ENCODE measurements at regions not wholly inside any gene's neighbourhood (a gene's known extent, or its start where the extent isn't known, plus 50 kb on each side); places are given as distances from the start of the nearest gene placed in this dataset.

DNA sequence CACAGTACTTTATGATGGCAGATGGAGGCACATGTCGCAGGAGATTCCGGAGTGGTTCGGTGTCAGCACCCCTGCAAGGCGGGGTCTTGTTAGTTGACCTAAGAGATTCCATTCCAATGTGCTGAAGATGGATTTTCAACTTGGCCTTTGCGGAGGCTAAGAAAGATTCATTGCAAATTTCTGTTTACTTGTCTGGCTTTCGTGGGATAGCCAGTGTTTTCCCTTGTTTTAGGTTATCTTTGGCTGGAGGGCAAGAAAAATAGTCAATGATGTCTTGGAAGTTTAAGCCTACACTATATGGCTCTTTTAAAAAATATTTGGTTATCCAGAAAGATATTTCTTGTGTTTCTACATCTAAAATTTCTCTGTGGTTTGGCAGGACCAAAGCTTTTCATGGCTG is 123.6 kb upstream of the PTCH1 start:
- no peak for DNase-seq (ENCODE audit: low read depth)
- TF ChIP-seq, protein P1, sequence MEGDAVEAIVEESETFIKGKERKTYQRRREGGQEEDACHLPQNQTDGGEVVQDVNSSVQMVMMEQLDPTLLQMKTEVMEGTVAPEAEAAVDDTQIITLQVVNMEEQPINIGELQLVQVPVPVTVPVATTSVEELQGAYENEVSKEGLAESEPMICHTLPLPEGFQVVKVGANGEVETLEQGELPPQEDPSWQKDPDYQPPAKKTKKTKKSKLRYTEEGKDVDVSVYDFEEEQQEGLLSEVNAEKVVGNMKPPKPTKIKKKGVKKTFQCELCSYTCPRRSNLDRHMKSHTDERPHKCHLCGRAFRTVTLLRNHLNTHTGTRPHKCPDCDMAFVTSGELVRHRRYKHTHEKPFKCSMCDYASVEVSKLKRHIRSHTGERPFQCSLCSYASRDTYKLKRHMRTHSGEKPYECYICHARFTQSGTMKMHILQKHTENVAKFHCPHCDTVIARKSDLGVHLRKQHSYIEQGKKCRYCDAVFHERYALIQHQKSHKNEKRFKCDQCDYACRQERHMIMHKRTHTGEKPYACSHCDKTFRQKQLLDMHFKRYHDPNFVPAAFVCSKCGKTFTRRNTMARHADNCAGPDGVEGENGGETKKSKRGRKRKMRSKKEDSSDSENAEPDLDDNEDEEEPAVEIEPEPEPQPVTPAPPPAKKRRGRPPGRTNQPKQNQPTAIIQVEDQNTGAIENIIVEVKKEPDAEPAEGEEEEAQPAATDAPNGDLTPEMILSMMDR (IDR thresholded peaks at IDR 0.05; ENCODE audit: control insufficient read depth, extremely low read depth, insufficient read depth), result no peak
- no peak overlapping the region for H3K4me3 ChIP-seq (ENCODE audit: low read depth, low read length)

DNA sequence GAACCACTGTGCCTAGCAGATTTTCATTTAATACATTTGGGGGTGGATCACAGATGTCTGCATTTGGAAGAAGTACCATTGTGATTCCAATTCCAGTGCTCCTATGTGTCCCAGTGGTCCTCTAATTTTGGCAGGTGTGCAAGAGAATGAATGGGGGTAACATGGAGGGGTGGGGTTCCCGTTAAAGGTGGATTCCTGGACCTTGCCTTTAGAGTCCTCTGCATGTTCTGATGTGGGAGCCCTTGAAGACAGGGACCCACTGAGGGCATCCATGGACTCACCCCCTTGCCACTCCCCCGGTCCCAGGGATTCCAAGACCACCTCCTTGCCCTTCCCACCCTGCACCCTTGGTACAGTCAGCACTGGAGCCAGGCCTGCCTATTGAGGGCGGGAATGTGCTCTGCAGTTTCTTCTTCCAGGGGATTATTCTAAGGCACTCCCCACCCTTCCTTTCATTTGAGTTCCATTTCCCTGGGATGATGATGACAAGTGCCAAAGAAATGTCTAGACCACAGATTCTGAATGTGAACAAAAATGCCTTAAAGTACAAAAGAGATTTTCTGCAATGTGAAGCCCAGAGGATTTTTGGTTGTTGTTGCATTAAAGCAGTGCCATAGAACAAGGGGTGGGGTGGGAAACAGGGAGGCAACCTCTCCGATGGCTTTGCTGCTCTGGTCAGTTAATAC is 119.4 kb upstream of the PTCH1 start:
- no peak overlapping the region for H3K4me3 ChIP-seq (ENCODE audit: low read depth, low read length)
- no peak for DNase-seq (ENCODE audit: low read depth)
- TF ChIP-seq, protein P1 (IDR thresholded peaks at IDR 0.05; ENCODE audit: control insufficient read depth, extremely low read depth, insufficient read depth), result no peak

DNA sequence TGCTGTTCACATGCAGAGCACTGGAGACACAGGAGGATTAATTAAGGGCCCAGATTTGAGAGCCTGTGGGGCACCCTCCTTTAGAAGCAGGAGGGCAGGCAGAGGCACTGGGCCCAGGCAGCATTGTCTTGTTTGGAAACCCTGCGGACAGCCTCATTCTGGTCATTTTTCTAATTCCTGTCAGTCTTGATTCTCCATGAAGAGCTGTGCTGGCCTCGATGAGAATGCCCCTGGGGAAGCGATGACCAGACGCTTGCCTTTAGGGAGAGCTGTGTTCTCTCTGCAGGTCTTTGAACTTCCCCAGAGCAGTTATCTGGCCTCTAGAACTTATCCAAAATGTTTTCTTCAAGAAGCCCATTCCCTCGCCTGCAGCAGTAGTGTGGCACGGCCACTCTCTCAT is 117.8 kb upstream of the PTCH1 start:
- no peak overlapping the region for H3K4me3 ChIP-seq (ENCODE audit: low read depth, low read length)
- TF ChIP-seq, protein P1 (IDR thresholded peaks at IDR 0.05; ENCODE audit: control insufficient read depth, extremely low read depth, insufficient read depth), result no peak
- no peak for DNase-seq (ENCODE audit: low read depth)

DNA sequence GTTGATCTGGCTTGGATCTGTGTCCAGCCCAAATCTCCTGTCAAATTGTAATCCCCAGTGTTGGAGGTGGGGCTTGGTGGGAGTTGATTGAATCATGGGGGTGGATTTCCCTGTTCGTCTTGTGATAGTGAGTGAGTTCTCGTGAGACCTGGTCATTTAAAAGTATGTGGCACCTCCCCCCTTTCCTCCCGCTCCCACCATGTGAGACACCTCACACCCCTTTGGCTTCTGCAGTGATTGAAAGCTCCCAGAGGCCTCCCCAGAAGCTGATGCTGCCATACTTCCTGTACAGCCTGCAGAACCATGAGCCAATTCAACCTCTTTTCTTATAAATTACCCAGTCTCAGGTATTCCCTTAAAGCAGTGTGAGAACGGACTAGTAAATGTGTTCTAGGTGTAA is 117.3 kb upstream of the PTCH1 start:
- DNase-seq (ENCODE audit: low read depth), result no peak
- H3K4me3 ChIP-seq (ENCODE audit: low read depth, low read length), result no peak overlapping the region
- TF ChIP-seq, protein P1 (IDR thresholded peaks at IDR 0.05; ENCODE audit: control insufficient read depth, extremely low read depth, insufficient read depth), result no peak

DNA sequence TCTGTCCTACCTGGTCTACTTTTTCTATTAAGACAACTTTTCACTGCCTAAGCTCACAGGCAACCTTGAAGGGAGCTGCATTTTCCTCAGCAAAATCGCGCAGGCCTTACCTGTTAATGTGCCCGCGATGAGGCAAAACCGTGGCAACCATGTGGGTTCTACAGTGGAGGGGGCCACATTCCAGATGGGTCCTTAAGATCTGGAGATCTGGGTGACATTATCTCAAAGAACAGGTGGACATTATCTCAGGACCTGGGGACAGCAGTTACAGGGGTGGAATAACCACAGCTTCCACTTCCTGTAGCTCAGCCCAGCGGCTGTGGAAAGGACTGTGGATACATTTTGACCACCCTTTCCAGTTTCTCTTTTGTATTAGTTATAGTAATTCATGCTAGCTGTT is 112.8 kb upstream of the PTCH1 start:
- no peak for DNase-seq (ENCODE audit: low read depth)
- TF ChIP-seq, protein P1 (IDR thresholded peaks at IDR 0.05; ENCODE audit: control insufficient read depth, extremely low read depth, insufficient read depth), result no peak
- H3K4me3 ChIP-seq (ENCODE audit: low read depth, low read length), result no peak overlapping the region

DNA sequence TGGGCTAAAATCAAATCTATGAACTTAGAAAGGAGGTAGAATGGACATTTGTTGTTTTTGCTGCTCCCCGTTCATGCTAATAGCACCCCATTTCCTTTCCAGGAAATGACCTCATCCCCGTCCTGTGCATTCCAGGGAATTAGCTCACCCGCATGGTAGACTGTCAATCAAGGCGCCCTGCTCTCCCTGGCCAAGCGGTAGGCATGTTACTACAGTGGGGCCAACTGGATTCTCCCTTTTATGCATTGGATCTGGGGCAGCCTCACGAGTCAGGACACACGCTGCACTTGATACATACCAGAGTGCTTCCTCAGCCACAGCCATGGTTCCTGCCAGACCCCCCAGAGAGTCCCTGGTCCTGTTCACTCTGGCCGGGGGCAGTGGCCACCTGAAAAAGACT is 111.0 kb upstream of the PTCH1 start:
- TF ChIP-seq, protein P1 (IDR thresholded peaks at IDR 0.05; ENCODE audit: control insufficient read depth, extremely low read depth, insufficient read depth), result no peak
- no peak overlapping the region for H3K4me3 ChIP-seq (ENCODE audit: low read depth, low read length)
- DNase-seq (ENCODE audit: low read depth), result no peak
